GM19240 (cell line): ENCODE measurements at regions not wholly inside any gene's neighbourhood (a gene's known extent, or its start where the extent isn't known, plus 50 kb on each side); places are given as distances from the start of the nearest gene placed in this dataset.
"Not testable (repeated sequence)": the region's sequence is repeated elsewhere in the genome, so short reads cannot be mapped to it uniquely, and the experiment has no call there.

Source experiments
- DNase-seq: peaks from one replicate; pipeline ENCODE4 v3.0.0; 2011; ENCODE audit warnings: low spot score; ENCODE audit not compliant: insufficient read length

DNA sequence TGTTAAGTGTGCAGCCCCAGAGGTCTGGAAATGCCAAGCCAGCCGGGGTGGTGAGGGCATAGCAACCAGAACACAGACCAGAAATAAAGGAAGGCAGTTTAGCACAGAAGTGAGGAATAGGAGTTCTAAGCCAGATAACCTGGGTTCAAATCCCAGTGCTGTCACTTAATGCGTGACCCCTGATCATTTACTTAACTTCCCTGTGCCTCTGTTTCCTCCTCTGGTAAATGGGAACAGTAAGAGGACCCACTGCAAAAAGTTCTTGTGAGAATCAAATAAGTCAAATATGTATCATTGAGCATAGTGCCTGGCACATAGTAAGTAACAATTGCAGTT, 125.2 kb upstream of the ARHGEF3 start:
- DNase-seq, result no peak

- no peak for DNase-seq
Observed at GRCh38 chr3:56926243-56926946, 124.6 kb upstream of the ARHGEF3 start.

DNA sequence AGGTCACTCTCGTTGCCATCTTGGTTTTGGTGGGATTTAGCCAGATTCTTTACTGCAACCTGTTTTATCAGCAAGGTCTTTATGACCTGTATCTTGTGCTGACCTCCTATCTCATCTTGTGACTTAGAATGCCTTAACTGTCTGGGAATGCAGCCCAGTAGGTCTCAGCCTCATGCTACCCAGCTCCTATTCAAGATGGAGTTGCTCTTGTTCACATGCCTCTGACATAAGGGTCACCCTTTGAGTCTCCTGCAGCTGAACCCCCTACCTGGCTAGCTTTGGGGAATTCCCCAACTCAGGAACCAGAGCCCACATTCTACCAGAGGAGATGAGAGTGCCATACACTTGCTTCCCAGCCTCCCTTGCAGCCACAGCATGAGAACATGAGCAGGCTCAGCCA, 123.0 kb upstream of the ARHGEF3 start:
- not testable (repeated sequence) for DNase-seq

DNA sequence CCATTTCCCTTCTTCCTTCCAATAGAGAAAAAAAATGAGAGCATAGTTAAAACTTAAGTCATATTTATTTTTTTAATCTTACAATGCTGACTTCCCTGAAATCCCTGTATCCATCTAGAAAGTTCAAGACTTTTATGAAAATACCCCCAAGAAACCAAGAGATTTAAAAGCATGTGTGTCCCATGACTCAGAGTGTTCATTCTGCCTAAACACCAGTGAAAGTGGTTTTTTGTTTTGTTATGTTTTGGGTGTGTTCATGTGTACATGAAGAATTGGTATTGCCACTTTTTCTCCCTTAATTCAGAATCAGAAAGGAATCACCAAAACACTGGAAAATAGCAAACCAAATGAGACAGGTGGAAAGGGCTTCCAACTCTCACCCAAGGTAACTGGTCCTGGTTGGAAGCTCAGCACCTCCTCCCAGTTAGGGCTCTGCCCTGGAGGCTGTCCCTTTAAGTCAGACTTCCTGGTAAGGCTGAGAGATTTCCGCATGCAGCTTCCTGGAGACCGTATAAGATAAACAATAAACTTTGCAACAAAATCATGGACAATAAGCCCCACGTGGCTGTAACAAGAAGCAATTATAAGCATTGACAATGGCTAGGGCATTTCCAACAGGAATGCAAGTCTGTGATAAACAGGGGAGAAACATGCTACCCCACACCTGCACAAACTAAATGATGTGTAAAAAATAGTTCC, 121.9 kb upstream of the ARHGEF3 start:
- no peak for DNase-seq

DNA sequence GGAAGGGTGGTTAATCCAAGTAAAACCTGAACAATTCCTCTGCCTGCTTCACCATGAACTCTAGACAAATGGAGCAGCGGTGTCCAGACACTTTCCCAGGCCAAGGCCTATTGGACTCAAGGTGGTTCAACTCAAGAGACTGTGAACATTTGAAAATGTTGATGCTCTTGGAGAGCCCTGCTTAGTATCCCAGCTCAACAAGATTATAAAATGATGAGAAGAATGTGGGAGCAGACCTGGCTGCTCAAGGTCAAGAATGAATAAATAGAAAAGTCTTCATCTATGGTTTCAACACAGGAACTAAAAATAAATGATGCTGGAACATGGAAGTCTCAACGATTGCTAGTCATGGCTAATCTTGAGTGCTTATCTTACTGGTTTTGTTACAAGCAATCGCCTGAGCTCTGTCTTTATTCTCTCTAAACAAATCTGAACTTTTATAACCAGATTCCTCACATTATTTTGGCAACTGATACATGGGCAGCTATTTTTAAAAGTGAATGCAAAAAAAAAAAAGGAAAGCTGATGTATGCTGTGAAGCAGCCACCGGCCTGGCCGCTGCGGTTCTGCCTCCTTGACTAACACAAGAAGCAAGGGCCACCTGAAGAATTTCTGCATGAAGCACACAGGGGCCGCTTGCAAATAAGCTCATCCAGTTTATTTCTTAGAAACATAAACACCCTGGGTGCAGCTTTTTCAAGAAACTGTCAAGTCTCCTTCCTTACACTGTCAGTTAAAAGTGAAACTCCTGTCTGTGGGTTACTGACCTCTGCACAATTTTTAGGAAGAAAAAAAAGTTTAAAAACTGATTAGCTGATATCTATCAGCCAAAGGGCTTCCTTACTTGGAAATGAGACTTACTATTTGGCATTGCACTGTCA, 120.1 kb upstream of the ARHGEF3 start:
- no peak for DNase-seq

GRCh38 chr3:56919797-56920195, 118.0 kb upstream of the ARHGEF3 start:
- DNase-seq, result no peak

DNA sequence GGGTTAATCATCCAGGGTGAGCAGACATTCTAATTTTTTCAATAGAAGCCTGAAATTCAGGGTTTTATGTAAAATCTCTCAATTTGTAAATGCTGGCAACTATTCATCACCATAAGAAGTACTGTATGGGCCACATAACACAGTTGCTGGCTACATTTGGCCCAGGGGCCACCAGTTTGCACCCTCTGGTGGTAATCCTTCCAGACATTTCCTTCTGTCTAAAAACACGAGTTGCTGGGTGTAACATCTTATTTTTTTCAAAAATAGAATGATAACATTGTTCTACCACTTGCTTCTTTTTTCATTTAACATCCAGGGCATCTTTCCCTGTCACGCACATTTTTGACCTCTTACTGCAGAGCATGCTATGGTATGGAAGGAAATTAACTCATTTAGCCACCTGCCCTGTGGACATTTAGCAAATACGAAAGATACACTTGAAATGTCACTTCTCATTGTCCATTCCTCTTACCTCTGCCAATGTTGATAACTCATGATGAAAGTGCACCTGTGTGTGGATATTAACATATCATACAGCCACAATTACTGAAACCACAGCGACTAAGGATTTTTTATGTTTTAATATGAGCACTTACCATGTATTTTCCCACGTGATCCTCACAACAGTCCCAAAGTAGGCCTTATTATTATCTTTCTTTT, 117.5 kb upstream of the ARHGEF3 start:
- DNase-seq, result no peak

GRCh38 chr3:56918111-56918568, 116.4 kb upstream of the ARHGEF3 start:
- peak; percentile 47 for DNase-seq

- no peak for DNase-seq
Observed at GRCh38 chr3:56917361-56918110, 115.8 kb upstream of the ARHGEF3 start.

GRCh38 chr3:56916716-56917360, 115.1 kb upstream of the ARHGEF3 start:
- no peak for DNase-seq

GRCh38 chr3:56915966-56916586, 114.3 kb upstream of the ARHGEF3 start:
- no peak for DNase-seq

DNA sequence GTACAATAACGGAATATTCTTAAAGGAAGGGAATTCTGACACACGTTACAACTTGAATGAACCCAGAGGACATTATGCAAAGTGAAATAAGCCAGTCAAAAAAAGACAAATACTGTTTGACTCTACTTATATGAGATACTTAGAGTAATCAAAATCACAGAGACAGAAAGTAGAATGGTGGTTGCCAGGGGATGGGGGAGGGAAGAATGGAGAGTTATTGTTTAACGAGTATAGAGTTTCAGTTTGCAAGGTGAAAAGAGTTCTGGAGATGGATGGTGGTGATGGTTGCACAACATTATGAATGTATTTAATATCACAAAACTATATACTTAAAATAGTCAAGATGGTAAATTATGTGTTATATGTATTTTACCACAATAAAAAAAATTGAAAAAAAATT, 112.9 kb upstream of the ARHGEF3 start:
- no peak for DNase-seq

- DNase-seq, result no peak
Observed at GRCh38 chr3:56911363-56911762, 109.6 kb upstream of the ARHGEF3 start.

- DNase-seq, result no peak
Observed at GRCh38 chr3:56909349-56909748, 107.6 kb upstream of the ARHGEF3 start.

GRCh38 chr3:56908004-56908403, 106.3 kb upstream of the ARHGEF3 start:
- no peak for DNase-seq

- no peak for DNase-seq
Observed at GRCh38 chr3:56904552-56905215, 102.9 kb upstream of the ARHGEF3 start.

DNA sequence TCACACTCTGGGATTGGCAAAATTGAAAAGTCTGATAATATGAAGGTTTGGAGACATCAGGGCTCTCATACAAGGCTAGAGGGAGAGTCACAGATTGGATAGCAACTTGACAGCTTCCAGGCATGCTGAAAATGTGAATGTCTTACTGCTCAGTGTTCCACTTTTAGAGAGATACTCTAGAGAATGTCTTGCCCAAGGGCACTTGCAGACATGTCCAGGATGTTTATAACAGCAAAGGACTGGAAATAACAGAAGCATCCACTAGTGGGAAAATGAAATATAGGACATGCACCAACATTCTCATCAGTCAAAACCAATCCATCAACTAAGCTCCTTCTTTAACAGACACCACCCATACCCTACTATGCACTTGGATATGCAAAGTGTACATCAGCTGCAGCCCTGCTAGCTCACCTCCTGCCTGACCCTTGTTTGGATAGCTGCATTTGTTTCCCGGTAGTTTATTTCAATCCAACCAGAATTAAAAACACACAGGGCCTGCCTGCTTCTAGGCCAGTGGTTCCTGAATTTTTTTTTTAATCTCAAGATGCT, 101.6 kb upstream of the ARHGEF3 start:
- DNase-seq, result no peak

- no peak for DNase-seq
Observed at GRCh38 chr3:56902468-56903160, 100.9 kb upstream of the ARHGEF3 start.
